ENCODE measurements at regions not wholly inside any gene's neighbourhood (a gene's known extent, or its start where the extent isn't known, plus 50 kb on each side); places are given as distances from the start of the nearest gene placed in this dataset.

DNA sequence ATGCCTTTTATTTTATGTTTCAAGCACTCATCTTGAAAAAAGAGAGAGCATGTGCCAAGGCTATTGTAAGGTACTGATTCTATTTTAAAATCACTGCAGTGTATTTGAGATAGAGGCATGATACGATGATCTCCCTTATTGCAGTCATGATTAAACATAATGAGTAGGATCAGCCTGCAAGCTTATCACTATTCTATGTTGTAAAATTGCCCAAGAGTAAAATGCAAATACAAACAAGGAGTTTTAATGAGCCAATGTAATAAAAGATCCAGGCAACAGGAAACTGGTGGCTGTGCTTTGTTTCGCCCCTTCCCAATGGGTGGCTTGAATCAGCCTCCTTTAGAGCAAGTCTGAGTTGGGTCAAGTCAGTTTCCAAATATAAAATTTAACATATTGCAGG lies 116.4 kb upstream of the RBMS1 start:
- no peak for TF ChIP-seq CTCF (IDR thresholded peaks at IDR 0.05)
- TF ChIP-seq EP300 (IDR thresholded peaks at IDR 0.05): no peak
- TF ChIP-seq POLR2A (IDR thresholded peaks at IDR 0.05): no peak
- TF ChIP-seq POLR2AphosphoS5 (IDR thresholded peaks at IDR 0.05): no peak
